Fibroblast of pulmonary artery (primary cell): ENCODE measurements at regions not wholly inside any gene's neighbourhood (a gene's known extent, or its start where the extent isn't known, plus 50 kb on each side); places are given as distances from the start of the nearest gene placed in this dataset.

Experiments
- DNase-seq: peaks from one replicate; pipeline ENCODE4 v3.0.0-alpha.2; 2010; ENCODE audit warnings: low read depth
- H3K4me3 ChIP-seq: replicated peaks from 2 replicates; pipeline ENCODE4 v1.5.1; 2011; ENCODE audit warnings: low read depth, mild to moderate bottlenecking, control low read depth, low read length, moderate library complexity
- CTCF ChIP-seq: IDR thresholded peaks from 2 replicates; pipeline ENCODE4 v1.5.1; 2011; ENCODE audit warnings: mild to moderate bottlenecking, control low read depth, low read length, inconsistent platforms; ENCODE audit errors: missing control alignments

DNA sequence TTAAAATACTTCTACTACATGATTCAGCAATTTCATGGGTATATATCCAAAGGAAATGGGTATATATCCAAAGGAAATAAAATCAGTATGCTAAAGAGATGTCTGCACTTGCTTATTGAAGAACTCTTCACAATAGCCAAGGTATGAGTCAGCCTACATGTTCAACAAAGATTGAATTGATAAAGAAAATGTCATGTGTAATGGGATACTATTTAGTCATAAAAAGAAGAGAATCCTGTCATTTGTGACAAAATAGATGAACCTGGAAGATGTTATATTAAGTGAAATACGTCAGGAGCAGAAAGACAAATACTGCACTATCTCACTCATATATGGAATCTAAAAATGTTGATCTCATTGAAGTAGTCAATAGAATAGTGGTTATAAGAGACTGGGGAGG lies 944.5 kb upstream of the CTNND2 start:
- DNase-seq = no peak
- no peak overlapping the region for H3K4me3 ChIP-seq
- no peak for TF ChIP-seq CTCF

DNA sequence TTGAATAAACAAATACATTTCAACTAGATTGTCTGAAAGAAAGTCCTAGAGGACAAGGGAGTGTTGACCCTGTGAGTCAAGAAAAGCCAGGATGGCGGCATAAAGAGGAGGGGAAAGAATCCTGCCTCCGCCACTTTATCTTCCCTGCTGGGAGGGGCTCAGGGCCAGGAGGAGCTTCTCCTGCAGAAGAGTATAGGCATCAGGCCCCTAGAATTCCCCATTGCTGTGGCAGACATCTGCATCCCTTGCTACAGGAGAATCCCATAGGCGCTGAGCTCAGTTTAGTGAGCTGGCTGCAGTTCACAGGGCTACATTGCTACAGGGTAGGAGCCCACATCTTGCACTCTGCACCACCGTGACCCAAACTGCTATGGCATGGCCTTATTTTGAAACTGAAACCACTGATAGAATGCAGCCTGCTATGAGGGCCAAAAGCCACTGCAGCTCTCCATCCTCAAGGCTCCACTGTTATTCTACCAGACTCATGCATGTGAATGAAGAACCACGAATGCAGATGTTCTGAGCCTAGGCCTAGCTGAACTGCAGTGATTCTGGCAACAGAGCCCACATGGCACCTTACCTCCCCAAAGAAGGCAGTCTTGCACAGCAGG lies 941.4 kb upstream of the CTNND2 start:
- TF ChIP-seq CTCF = no peak
- no peak for DNase-seq
- no peak overlapping the region for H3K4me3 ChIP-seq

GRCh38 chr5:12840972-12841371 lies 936.7 kb upstream of the CTNND2 start:
- DNase-seq = no peak
- no peak for TF ChIP-seq CTCF

DNA sequence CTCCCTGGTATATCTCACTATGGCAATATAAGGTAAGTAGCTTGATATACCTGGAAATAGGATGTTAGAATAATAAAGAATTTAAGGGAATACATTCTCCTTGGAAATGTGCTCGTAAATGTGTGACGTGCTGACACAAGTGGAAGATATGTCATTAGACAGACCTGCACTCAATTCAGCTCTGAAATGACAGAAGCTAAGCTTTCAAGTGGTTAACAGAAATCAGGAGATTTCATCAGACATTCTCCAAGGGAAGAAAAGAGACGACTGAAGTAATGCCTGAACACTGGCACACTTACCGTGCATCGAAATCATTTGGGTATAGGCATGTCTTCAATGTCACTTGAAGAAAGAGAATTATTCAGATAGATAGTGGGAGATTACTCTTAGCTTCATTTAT lies 933.3 kb upstream of the CTNND2 start:
- no peak for DNase-seq
- TF ChIP-seq CTCF = no peak

More at GRCh38 chr5:12840972-12841371, 936.7 kb upstream of the CTNND2 start:
- H3K4me3 ChIP-seq = no peak overlapping the region

DNA sequence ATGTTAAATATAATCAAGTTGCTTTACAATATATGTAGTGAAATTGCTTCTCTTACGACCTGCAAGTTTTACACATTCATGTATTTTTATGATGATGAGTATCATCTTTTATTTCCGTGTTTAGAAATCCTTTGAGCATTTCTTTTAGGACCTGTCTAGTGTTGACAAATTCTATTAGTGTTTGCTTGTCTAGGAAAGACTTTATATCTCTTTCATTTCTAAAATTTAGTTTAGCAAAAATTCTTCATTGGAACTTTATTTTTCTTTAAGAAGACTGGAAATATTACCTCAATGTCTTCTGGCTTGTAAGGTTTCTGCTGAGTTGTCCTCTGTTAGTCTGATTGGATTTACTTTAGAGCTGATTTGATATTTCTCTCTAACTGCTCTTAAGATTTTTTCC lies 920.9 kb upstream of the CTNND2 start:
- no peak overlapping the region for H3K4me3 ChIP-seq
- no peak for TF ChIP-seq CTCF
- no peak for DNase-seq

More for the DNA sequence above, 933.3 kb upstream of the CTNND2 start:
- H3K4me3 ChIP-seq = no peak overlapping the region

DNA sequence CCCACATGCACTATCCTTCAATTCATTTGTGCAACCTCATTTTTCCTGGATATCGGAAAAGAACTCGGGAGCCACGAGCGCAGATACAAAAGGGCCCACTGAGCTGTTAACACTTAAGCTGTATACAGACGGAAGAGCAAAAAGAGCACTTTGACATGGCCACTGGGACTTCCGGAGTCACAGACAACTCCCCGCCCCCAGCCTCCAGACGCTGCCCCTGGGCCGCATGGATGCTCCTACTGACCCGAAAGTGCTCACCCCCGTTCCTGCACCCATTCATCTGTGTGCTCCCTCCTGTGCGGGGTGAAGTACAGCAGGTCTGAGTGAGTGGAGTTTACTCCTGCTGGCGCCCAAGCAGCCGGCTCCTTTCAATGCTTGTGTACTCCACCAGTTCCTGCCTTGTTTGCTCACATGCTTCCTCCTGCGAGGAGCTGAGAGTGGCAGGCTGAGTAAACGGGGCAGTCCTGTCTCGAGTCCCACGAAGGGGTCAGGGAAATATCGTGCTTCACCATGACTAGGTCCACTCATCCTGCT lies 901.0 kb upstream of the CTNND2 start:
- no peak overlapping the region for H3K4me3 ChIP-seq
- no peak for DNase-seq
- TF ChIP-seq CTCF = no peak

- no peak for TF ChIP-seq CTCF
- H3K4me3 ChIP-seq = no peak overlapping the region
- no peak for DNase-seq
Measured at GRCh38 chr5:12799165-12799564, 894.9 kb upstream of the CTNND2 start.
